ENCODE measurements at regions not wholly inside any gene's neighbourhood (a gene's known extent, or its start where the extent isn't known, plus 50 kb on each side); places are given as distances from the start of the nearest gene placed in this dataset.

GRCh38 chr9:107905308-107906020, 415.9 kb upstream of the KLF4 start:
- TF ChIP-seq POLR2AphosphoS5 (IDR thresholded peaks at IDR 0.05; ENCODE audit: low read depth): no peak
- no peak for TF ChIP-seq CTCF (conservative IDR thresholded peaks at IDR 0.05; ENCODE audit: low read depth in 2 of 2)
- TF ChIP-seq EZH2phosphoT487 (IDR thresholded peaks at IDR 0.05; ENCODE audit: unreplicated experiment): no peak
- no peak for TF ChIP-seq CREB1 (CRISPR knock-in tag; IDR thresholded peaks at IDR 0.05; ENCODE audit: low read depth)
- no peak for TF ChIP-seq EZH2 (IDR thresholded peaks at IDR 0.05; ENCODE audit: low read depth, unreplicated experiment)
- no peak for TF ChIP-seq ETS1 (IDR thresholded peaks at IDR 0.05)
- no peak for TF ChIP-seq ZNF114 (CRISPR knock-in tag; IDR thresholded peaks at IDR 0.05)
- TF ChIP-seq REST (IDR thresholded peaks at IDR 0.05; ENCODE audit: unreplicated experiment): no peak
- TF ChIP-seq ZNF462 (CRISPR knock-in tag; IDR thresholded peaks at IDR 0.05): no peak
- TF ChIP-seq NANOG (IDR thresholded peaks at IDR 0.05; ENCODE audit: borderline replicate concordance): no peak
- TF ChIP-seq STAT1 (IDR thresholded peaks at IDR 0.05; ENCODE audit: unreplicated experiment): no peak
- TF ChIP-seq JUNB (IDR thresholded peaks at IDR 0.05; ENCODE audit: unreplicated experiment): no peak

Data from GM23338 (cell line).